ENCODE measurements at regions not wholly inside any gene's neighbourhood (a gene's known extent, or its start where the extent isn't known, plus 50 kb on each side); places are given as distances from the start of the nearest gene placed in this dataset.

- no peak overlapping the region for H4K5ac ChIP-seq (ENCODE audit: insufficient read length, low read depth, low read length)
- no peak overlapping the region for H2BK120ac ChIP-seq (ENCODE audit: low read depth, low read length, poor library complexity, severe bottlenecking)
- Mint-ChIP-seq H3K4me3 (no peak overlapping the region), H3K27ac (peak overlapping the region in 1 of 3 experiments; percentile 48; a peak in 2 of 7 replicates), H3K4me1 (peaks cover 20 to 22% of the 10 kb centered on the region in 2 experiments), H3K27me3 (ENCODE audit: low read depth) (no peaks in the 10 kb centered on the region), H3K9me3 (peaks cover 0 to 7% of the 10 kb centered on the region in 2 experiments; a peak in 3 of 5 replicates), H3K36me3 (ENCODE audit: insufficient read depth in 1 of 3, low read depth in 3 of 3) (peaks cover 0 to 11% (median 6%) of the 10 kb centered on the region in 3 experiments; a peak in 5 of 7 replicates)
- H4K91ac ChIP-seq (ENCODE audit: insufficient read length, low read depth, low read length) = no peak overlapping the region
- H3K4me2 ChIP-seq (ENCODE audit: insufficient read depth, insufficient read length, low read length) = no peak overlapping the region
- no peaks in the 10 kb centered on the region for H3K79me1 ChIP-seq (ENCODE audit: insufficient read depth, low read depth, low read length, poor library complexity, severe bottlenecking)
- H3K14ac ChIP-seq (ENCODE audit: insufficient read depth, low read length) = no peak overlapping the region
- H2BK20ac ChIP-seq (ENCODE audit: low read depth, low read length, poor library complexity, severe bottlenecking) = no peak overlapping the region
- H3K23me2 ChIP-seq (ENCODE audit: insufficient read length, low read depth, low read length, poor library complexity, severe bottlenecking) = no peaks in the 10 kb centered on the region
- no peak overlapping the region for H3K23ac ChIP-seq (ENCODE audit: insufficient read length, low read depth, low read length)
- DNase-seq = no peak
- no peak overlapping the region for H3K4ac ChIP-seq (ENCODE audit: low read depth, low read length)
- no peaks in the 10 kb centered on the region for H3K27me3 ChIP-seq (ENCODE audit: insufficient read depth, low read length)
- H4K20me1 ChIP-seq (ENCODE audit: control insufficient read depth, insufficient read depth, insufficient read length) = no peaks in the 10 kb centered on the region
- no CpG with 5 or more reads among the region's 1 CpG for WGBS (ENCODE audit: extremely low coverage, insufficient read length, low lambda C conversion rate)
- no peak overlapping the region for H3T11ph ChIP-seq (ENCODE audit: low read length)
- H2BK15ac ChIP-seq (ENCODE audit: low read depth, low read length) = no peak overlapping the region
- no peak overlapping the region for H3K9ac ChIP-seq (ENCODE audit: extremely low read depth, insufficient read length, low read length)
- no peaks in the 10 kb centered on the region for H3K9me3 ChIP-seq (ENCODE audit: control insufficient read depth, low read depth, low read length)
- H4K8ac ChIP-seq (replicated peaks; ENCODE audit: insufficient read length, low read depth, low read length) = no peak overlapping the region
- no peak overlapping the region for H2BK12ac ChIP-seq (ENCODE audit: insufficient read length, low read depth, low read length)
- H3K4me1 ChIP-seq (ENCODE audit: insufficient read depth, low read length) = peaks cover 2% of the 10 kb centered on the region; the same call in 1 of the 2 replicates
- no peak overlapping the region for H3K18ac ChIP-seq (ENCODE audit: insufficient read length, low read depth, low read length)
- TF ChIP-seq CTCF (conservative IDR thresholded peaks at IDR 0.05) = no peak
- H2BK5ac ChIP-seq (ENCODE audit: insufficient read length, low read length) = no peak overlapping the region
- no peak overlapping the region for H3K27ac ChIP-seq (ENCODE audit: insufficient read length, low read depth, low read length)
- H3K56ac ChIP-seq (ENCODE audit: insufficient read length, low read depth, low read length) = no peak overlapping the region
- H2AFZ ChIP-seq (ENCODE audit: low read length) = no peak overlapping the region
- H3K79me2 ChIP-seq (ENCODE audit: insufficient read depth, low read length) = no peaks in the 10 kb centered on the region
- H2AK5ac ChIP-seq (ENCODE audit: insufficient read length, low read length) = no peak overlapping the region
Observed at GRCh38 chr6:133169901-133170300, 71.3 kb upstream of the EYA4 start.
